ENCODE measurements at regions not wholly inside any gene's neighbourhood (a gene's known extent, or its start where the extent isn't known, plus 50 kb on each side); places are given as distances from the start of the nearest gene placed in this dataset.
A peak's percentile ranks its signal among the peaks of the same experiment; 100 is the strongest.
"Not testable (repeated sequence)": the region's sequence is repeated elsewhere in the genome, so short reads cannot be mapped to it uniquely, and the experiment has no call there.

- DNase-seq (ENCODE audit: low spot score): no peak
Observed at GRCh38 chr4:44978020-44978419, 251.7 kb upstream of the GNPDA2 start.

GRCh38 chr4:44965435-44966095 is 239.2 kb upstream of the GNPDA2 start:
- DNase-seq (ENCODE audit: low spot score): no peak

GRCh38 chr4:44964086-44964485 is 237.7 kb upstream of the GNPDA2 start:
- not testable (repeated sequence) for DNase-seq (ENCODE audit: low spot score)

DNA sequence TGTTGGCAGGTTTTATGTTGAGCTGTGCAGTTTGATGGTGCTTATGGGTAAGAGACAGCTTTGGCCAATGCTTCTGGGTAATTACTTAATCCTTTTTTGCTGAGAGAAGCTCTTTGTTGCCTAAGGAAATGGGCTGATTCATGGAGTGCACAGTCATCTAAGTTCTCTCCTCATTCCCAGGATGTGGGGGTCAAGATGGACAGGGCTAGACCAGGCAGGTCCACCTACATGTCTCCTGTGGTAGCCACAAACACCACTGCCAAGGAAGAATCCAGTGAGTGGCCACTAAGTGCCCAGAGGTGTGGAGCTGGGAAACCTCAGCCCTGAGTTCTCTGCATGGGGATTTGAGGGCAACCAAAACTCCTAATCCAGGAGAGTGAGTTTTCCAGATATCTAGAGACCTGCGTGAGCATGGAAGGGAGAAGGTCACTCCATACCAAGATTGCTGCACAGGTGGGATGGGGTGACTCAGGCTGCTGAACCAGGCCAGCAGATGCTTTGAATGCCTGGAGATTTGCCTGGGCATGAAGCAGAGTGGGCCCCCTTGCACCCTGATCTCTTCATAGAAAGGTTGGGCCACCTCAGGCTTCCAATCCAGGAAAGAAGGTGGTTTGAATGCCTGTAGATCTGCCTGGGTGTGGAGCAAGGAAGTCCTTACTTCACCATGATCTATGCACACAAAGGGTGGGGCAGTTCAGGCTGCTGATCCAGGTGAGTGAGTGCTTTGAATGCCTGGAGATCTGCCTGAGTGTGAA is 234.8 kb upstream of the GNPDA2 start:
- DNase-seq (ENCODE audit: low spot score): no peak

- no peak for DNase-seq (ENCODE audit: low spot score)
Observed at GRCh38 chr4:44931720-44932119, 205.4 kb upstream of the GNPDA2 start.

DNA sequence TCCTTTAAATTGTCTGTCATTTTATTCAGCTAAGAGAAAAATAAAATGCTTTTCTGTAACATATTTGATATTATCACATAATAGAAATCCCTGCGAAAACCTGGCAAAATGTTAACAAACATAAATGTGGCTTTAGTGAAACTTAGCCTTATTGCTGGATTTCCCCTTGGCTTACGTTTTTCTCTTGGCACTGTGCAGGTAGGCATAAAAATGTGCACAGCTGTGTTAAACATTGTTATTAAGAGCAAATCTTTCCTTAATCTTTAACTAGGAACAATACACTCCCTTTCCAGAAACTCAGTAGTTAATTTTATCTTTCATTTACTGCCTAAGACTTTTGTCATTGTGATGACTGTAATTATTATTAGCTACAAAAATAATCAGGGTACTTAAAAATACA is 202.4 kb upstream of the GNPDA2 start:
- DNase-seq (ENCODE audit: low spot score): no peak

DNA sequence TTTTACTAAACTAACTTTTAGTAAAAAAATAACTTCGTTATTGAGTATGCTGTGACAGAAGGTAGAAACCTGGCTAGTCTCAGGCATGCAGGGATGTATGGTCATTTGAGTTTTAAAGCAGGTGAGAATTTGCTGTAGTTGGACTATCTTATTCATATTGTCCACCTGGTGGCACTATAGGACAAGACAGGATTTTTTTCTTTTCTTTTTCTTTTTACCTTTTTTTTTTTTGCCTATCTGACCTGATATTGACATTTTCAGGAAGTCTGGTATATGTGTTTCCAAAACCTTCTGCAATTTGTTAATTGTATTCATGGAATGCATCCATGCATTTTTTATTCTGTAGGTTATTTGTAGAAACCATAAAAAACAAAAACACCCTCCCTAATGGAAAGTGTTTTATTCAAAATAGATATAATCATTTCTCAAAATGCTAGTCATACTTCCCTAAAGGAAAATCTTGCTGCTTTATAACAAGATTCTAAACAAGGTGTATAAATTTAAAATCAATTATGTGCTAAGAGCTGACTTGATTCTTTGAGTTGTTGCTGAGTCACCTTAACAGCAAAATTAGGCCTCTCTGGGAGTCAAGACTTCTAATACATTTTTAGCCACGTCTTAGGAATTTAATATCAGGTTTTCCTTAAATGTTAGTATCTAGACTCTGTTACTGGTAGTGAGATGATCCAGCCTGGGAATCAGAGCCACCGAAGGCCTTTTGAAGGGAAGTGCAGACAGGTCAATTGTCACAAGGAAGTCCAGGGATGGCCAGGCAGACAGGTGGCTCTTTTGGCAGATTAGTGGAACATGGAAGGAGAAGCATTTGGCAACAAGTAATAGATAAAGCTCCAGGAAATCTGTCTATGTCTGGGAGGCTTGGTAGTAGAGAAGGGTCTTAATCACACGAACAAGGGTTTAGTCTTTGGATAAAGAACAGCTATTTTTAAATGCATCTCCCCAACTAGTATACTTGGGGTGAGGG is 201.3 kb upstream of the GNPDA2 start:
- DNase-seq (ENCODE audit: low spot score): peak; percentile 53

DNA sequence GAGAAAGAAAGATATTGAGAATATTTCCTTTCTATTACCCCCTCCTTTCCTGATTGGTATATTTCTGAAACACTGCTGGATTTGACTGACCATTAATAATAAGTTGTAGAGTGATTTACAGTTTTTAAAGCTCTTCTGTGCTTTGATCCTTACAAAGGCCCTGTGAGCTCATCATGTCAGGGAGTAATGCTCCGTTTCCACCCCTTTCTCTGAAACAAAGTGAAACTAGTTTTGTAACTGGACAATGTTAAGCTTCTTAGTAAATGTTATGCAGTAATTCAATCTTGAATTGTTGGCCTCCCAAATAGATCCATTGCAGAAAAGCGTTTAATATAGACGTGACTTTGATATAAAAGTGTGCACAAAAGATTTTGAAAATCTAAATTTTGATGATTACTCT is 190.1 kb upstream of the GNPDA2 start:
- peak; percentile 38 for DNase-seq (ENCODE audit: low spot score)

DNA sequence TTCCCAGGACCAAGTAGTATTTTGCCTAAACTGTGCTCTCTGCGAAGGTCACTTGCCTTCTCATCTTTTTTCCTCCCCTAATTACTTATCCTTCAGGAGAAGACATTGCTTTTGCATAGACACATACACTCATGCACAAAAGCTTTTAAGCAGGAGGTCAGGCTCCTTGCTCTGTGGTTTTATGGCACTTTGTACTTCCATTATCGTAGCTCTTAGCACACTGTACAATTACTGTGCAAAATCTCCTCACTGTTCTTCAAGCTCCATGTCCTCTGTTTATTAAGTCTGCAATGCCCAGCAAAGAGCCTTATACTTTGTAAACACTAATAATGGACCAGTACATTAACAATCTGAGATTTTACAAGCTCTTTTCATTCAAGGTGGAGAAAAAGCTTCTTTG is 188.4 kb upstream of the GNPDA2 start:
- no peak for DNase-seq (ENCODE audit: low spot score)

DNA sequence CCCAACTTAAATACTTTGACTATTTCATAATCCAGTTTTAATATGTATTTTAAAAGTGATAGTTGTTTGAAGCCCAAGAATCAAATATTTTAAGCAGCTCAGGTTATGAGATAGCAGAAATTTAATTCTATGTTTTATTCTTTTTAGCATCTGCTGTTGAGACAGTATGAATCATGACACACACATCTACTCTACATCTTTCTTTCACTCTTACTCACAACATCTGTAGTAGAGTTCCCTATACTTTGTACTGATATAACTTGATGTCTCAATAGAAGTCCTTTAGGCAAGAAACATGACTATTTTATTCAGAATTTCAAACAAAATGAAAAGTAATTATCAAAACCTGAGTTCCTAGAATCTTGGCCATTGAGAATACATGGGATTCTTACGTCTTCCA is 187.9 kb upstream of the GNPDA2 start:
- no peak for DNase-seq (ENCODE audit: low spot score)

DNA sequence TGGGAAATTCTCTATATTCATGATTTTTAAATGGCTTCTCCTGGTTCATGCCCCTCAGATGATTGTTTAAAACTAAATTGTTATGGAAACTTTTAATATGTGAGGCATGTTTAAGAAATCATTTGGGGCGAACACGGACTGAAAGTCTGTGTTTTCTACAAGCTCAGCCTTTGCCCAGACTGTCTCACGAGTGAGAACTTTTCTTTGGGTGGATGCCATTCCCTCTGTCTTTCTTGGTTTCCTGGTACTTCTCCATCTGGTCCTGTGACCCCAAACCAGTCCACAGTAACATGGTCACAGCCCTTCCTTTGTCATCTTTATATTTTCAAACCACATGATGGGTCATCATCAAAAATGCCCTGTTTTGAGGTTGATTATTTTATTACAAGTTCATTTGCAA is 186.6 kb upstream of the GNPDA2 start:
- no peak for DNase-seq (ENCODE audit: low spot score)

- no peak for DNase-seq (ENCODE audit: low spot score)
Observed at GRCh38 chr4:44908565-44908964, 182.2 kb upstream of the GNPDA2 start.

GRCh38 chr4:44872246-44872645 is 145.9 kb upstream of the GNPDA2 start:
- DNase-seq (ENCODE audit: low spot score): no peak

- no peak for DNase-seq (ENCODE audit: low spot score)
Observed at GRCh38 chr4:44871133-44871532, 144.8 kb upstream of the GNPDA2 start.

GRCh38 chr4:44869985-44870384 is 143.6 kb upstream of the GNPDA2 start:
- no peak for DNase-seq (ENCODE audit: low spot score)

DNA sequence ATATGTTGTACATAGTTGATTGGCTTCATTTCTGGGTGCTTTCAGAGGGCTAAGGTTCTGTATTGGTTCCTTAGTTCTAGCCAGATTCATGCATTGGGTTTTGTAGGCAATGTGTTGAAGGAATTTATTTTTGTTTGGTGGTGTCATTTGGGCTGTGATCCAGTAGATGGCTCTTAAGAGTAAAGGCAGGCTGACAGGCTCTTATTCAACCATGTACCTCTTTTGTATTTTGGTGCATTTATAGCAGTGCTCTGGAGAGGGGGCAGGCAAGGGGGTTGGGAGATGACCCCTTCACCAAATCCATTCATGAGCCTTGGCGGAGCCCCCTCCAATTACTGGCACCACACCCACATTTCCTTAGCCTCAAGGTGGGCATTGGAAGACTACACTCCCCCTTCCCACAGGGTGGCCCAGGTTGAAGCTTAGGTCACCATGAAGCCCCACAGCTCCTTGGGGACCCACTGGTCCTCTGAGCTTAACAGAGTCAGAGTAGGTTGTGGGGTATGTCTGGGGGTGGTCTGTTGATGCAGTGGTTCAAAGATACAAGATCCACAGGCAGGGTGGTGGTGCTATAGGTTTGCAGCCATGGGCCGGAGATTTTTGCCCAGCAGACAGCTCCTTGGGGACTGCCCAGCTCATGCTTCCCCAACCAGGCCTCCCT is 143.0 kb upstream of the GNPDA2 start:
- peak; percentile 23 for DNase-seq (ENCODE audit: low spot score)

GRCh38 chr4:44861756-44862155 is 135.4 kb upstream of the GNPDA2 start:
- DNase-seq (ENCODE audit: low spot score): peak; percentile 2

DNA sequence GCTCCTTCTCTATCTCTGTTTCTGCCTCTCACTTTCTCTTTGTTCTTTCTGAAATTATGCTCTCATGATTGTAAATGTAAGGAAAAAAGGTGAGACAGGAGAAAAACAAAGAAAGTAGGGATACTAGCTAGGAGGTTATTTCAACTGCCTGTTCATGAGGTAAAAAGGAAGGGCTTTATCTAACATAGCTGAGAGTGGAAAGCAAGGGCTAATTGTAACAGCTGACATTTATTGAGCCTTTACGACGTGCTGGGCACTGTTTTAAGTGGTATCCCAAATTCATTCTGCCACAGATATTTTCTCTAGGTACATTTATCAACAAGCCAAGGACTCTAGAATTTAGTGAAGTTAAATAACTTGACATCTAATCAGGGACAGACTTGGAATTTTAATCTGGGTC is 133.1 kb upstream of the GNPDA2 start:
- DNase-seq (ENCODE audit: low spot score): no peak

GRCh38 chr4:44848466-44848865 is 122.1 kb upstream of the GNPDA2 start:
- no peak for DNase-seq (ENCODE audit: low spot score)

DNA sequence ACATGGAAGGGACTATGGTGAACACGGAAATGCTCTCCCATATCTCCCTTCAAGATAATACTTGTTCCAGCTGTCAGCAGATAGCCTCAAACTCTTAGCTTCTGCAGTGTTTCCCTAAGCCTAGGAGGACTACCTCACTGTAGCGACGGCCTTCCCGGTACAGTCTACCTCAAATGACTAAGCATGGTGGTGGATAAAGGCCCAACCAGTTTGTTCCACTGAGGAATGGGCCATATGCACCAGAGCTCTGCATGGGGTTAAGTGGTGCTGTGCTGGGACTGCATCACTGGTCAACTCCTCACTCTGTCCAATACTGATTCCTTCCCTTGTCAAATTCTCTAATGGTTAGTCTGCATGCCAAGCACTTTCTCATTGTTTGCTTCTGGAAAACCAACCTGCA is 119.6 kb upstream of the GNPDA2 start:
- no peak for DNase-seq (ENCODE audit: low spot score)

- DNase-seq (ENCODE audit: low spot score): no peak
Observed at GRCh38 chr4:44845309-44845708, 119.0 kb upstream of the GNPDA2 start.

GRCh38 chr4:44842531-44842930 is 116.2 kb upstream of the GNPDA2 start:
- DNase-seq (ENCODE audit: low spot score): no peak

Measured in RKO (cell line).